HG02798 (cell line): ENCODE measurements at regions not wholly inside any gene's neighbourhood (a gene's known extent, or its start where the extent isn't known, plus 50 kb on each side); places are given as distances from the start of the nearest gene placed in this dataset.

Experiments used
- ATAC-seq: cut with Tn5 transposase; IDR thresholded peaks from one replicate; pipeline ENCODE4 v1.9.1; 2021; ENCODE audit warnings: mild to moderate bottlenecking; ENCODE audit not compliant: unreplicated experiment, poor library complexity

DNA sequence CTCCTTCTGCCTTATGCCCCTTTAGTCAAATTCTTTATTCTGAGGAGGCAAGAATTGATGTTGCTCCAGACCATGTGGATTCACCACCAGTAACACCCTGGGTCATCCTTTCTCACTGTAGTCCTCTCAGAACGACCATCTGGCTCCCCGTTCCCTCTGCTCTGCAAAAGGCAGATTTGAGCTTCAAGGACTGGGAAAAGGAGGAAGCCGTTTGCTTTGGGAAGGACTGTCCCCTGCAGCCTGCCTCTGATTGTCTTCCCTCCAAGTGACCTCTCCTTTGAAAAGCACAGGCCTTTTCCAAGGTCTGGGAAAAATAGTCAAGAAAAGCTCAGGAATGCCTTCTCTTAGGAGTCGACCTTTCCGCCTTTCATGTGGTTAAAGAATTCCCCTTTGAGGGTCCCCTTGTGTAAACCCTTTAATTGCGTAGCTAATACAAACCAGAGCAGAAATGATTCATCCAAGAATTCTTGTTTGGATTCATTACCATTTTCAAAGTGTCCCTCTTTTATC lies 130.1 kb upstream of the COPS8 start:
- ATAC-seq: no peak

DNA sequence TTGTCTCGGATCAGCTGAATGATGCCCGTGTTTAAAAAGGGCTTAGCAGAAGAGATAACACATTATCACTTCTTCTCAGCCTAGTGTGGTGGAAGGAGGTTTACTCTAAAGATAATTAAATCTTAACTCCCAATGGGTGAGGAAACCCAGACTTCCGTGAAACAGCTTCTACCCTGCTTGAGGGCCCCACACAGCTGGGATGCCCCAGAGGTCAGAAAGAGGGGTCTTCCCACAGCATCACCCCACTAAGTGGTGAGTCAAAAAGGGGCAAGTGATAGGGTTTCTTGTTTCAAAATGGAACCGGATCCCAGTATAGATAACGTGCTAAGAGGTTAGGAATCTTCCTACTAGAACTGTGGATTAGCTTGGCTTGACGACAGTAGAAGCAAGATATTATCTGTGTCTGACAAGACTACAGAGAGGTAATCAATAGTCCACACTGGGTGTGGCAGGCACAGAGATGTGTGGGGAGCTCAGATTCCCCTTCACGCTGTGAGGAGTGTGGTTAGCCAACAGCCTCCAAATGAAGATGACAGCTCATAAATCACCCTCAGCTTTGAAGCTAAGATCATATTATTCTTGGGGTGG lies 129.6 kb upstream of the COPS8 start:
- no peak for ATAC-seq

DNA sequence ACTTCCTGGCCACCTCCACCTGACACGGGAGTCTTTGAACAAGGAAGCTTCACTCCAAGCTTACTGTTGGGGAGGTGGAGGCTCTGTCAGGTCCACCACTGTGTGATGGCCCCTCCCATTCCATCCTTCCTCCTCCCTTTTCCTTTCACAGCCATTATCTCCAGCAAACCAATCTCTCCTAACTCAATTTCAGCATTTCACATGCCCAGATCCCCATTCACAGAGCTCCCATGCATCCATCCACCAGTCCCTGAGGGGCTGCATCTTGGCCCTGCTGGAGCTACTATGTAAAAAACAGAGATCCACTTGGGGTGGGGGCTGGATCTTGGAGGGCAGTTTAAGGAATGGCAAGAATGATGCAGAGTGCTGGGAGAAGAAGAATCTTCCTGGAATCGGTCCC lies 129.0 kb upstream of the COPS8 start:
- ATAC-seq: no peak

DNA sequence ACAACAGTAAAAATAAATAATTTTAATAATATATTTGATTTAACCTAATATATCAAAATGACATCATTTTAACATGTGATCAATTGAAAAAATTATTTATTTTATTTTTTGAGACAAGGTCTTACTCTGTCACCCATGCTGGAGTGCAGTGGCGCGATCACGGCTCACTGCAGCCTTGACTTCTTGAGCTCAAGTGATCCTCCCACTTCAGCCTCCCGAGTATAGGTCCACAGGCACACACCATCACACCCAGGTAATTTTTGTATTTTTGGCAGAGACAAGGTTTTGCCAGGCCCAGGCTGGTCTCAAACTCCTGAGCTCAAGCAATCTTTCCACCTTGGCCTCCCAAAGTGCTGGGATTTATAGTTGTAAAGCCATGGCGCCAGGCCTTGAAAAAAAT lies 126.7 kb upstream of the COPS8 start:
- no peak for ATAC-seq

DNA sequence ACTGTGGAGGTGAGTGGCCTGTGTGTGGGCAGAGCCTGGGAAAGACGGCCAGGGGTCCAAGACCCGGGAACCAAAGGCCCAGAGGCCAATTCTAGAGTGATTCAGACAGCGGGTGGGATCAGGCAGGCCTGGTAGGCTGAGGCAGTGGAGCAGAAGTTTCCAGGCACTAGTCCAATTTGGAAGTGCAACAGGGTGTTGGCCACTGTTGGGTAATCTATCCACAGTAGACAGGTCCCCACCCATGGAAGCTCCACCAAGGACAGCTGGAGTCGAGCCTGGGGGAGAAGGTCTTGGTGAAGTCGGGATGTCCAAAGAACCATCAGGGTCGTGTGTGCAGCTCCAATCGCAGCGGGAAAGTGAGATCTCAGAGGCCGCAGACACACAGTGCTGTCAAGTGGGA lies 125.8 kb upstream of the COPS8 start:
- no peak for ATAC-seq

DNA sequence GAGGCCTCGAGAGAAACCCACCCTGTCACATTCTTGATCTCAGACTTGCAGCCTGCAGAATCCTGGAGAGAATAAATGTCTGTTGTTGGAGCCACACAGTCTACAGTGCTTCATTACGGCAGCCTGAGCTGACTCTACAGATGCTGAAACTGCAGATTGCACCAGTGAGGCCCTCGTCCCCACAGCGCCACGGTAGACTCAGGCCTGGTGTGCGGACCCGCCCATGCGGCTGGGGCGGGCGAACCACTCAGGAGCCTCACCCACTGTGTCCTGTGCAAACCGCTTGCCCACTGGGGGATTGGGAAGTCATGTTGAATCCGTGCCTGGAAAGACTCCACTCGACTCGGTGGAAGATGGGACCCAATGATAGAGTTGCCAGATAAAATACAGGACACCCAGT lies 125.2 kb upstream of the COPS8 start:
- no peak for ATAC-seq

DNA sequence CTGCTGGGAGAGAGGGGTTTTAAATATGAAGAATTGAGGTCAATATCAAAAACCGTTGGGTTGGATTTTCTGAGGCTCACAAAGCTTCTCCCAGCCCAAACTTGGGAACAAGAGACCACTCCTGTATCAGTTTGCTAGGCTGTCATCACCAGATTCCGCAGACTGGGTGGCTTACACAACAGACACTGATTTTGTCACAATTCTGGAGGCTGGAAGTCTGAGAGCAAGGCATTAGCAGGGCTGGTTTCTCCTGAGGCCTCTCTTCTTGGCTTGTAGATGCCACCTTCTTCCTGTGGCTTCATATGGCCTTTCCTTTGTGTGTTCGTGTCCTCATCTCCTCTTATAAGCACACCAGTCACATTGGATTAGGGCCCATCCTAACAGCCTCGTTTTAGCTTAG lies 122.9 kb upstream of the COPS8 start:
- no peak for ATAC-seq

DNA sequence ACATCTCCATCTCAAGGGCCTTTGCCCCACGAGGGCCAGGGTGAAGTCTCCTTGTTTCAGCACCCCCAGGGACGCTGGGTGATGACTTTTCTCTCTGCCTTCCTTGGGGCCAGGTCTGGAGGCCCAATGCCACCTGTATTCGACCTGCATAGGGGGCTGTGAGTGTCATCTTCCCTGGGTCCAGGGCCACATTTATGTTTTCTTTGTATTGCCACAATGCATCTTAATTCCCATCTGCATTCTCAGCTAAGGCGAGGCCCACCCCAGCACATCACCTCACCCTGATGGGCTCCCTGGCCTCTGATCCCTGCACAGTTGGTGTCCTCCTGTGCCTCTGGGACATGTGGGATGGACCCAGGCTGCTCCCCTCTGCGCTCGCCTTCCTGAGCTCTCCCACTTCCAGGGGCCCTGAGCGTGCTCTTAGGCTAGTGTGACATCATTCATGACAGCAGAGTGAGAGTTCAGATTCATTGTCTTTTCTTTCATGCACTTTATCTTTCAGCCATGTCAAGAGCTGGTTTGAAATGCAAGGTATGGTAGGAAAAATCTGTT lies 122.0 kb upstream of the COPS8 start:
- no peak for ATAC-seq

DNA sequence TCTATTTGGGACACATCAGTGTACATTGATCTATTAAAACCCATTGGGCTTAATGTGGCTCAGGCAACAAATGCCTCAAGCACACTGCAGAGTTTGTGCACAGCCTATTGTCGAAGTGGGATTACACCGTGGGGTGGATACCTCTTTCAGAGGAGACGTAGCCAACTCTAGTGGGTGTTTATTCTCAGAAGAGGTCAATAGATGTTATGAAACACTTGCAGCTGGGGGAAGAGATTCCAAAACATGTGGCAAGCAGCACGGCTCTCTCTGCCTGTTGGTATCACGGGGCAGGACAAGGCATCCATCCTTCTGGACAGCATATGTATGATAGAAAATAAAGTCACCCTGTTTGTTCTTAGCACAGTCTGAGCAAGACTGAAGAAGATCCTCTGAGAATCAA lies 121.4 kb upstream of the COPS8 start:
- no peak for ATAC-seq

DNA sequence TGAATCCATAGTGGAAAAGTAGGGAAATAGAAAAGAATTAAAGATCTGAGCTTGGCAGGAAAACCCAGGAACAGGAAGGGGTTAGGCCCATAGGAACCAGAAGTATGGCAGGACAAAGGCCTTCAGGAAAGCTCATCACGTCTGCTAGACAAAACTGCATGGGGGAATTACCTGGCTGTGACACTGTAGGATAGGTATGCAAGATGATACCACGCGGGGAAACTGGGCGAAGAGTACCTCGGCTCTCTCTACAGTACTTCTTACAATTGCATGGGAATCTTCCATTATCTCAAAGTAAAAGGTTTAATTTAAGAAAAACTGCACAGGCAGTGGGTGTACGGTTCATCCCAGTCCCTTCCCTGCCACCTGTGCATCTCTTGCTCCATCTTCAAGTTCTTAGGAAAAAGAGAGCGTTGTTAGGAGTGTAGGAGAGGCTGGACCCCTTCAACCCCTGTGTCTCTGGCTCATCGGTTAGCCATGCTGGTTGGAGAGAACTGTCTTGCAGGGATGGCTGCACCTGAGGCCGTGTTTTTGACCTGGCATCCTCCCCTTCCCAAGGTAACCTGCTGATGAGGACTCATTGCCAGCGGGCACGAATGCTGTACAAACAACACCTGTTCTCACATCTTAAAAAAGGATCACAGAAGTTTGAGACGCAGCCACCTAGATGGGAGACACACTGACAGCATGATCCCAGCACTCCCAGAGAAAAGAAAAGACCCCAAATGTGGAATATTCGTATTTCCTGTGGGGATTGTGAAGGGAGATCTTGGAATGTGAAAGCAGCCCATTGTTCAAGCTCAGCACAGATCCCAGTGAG lies 120.5 kb upstream of the COPS8 start:
- no peak for ATAC-seq

DNA sequence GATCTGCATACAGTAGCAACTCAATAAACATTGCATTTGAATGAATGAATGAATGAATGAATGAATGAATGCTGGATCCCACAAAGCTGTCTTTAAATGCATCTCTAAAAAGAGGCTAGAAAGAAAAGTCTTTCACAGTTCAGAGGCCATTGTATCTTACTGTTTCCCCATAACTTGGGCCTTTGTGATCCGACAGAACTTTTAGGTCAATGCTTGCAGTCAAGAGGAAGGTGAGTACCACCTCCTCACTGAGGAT lies 119.9 kb upstream of the COPS8 start:
- no peak for ATAC-seq

DNA sequence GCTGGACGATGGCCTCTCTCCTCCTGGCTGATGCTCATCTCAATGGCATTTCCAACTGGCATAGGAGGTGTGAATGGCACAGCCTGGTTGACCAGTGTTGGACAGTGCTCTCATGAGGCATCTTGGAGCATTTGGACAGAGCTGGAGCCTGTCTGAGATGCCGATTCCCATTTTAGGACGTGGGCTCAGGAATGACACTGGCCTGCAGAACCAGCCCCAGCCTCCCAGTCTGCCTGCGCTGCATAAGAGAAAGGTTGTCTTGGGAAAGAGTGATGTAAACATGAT lies 118.2 kb upstream of the COPS8 start:
- ATAC-seq: no peak

DNA sequence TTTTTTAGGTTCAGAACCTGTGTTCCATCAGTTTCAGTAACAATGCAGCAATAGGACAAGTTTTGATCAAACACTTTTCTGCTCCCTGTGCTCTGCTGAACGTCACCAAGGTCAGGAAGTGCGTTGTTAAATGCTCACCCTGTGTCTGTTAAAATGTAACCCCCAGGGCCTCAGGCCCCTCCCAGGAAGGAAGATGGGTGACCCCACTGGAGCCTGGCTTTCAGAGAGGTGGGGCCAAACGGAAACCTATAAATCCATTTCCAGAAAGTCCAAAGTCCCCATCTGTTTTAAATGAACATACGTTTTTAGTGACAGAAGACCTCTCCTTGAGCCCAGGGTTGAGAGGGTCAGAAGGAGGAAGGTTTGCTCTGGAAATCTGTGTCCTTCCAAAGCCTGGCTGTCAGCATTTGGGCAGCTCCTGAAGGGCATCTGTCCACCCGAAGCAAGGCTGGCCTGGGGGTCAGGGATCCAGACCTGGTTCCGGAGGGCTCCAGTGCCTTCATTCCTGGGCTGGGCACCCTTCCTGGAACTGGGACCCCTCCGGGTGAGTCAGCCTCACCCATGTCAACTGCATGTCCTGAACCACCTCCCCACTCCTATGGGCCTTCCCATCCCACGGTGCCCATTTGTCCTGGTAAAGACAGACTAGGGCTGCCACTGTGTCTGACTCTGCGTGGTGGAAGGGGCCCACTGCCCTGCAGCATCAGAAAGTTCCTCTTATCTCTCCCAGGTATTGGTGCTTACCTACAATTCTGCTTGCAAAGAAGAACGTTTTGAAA lies 117.4 kb upstream of the COPS8 start:
- ATAC-seq: peak; percentile 35

DNA sequence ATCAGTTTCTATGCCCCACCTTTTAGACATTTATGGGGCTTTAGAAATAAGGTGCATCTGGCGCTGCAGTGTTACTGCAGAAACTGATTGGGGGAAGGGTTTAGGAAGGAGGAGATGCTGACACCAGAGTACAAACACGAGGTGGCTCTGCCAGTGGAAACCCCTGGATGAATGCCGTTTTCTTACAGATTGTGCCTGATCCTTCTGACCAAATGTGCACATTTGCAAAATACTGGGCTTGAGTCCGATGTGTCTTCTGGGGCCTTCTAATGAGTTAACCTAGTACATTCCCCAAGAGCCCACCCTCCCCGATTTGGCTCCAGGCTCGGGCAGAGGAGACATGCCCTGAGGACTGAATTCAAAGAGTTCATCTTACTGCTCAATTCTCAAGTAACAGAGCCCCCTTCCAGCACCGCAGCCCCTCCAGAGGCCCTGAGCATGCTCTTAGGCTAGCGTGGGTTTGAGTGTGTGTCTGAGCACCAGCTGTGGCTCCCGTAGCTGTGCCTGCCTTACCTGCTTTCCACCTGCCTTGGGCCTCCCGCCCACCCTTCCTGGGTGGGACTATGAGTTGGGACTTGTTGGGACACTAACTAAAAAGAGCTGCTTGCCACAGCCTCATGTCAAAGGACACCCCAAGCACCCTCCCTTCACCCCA lies 116.7 kb upstream of the COPS8 start:
- no peak for ATAC-seq

DNA sequence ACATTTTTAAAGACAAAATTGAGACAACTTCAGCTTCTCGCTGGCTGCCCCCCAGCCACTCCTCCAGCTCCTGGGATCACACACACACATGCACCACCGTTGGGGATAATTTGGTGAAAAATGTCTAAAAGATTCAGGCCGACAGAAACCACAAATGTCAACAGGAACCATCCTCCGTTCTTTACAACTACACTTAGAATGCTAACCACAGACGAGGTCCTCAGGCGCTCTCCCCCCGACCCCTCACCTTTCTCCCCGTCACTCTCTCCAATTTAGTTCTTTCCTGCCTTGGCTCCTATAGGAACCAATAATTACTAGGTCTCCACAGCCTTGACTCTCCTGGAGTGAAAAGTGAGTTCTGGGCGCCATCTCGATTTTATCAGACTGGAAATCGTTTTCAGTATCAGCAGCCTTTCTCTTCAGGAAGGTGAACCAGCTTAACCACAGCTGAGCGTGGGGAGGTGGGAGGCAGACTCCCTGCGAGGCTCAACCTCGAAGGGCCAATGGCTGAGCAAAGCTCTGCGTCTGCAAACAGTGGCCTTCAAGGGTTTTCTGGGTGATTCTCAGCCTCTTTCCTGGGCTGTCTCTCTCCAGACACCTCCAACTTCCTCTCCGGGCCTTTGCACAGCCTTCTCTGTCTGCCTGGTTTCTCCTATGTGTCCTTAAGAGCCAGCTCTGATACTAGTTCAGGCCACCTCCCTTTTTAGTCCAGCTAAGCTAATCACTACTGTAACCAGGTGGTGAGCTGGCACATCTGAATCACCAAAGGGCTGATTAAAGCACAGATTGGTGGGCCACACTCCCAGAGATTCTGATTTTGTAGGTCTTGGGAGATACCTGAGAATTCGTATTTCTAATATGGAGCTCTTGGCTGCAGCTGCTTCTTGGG lies 115.7 kb upstream of the COPS8 start:
- no peak for ATAC-seq

DNA sequence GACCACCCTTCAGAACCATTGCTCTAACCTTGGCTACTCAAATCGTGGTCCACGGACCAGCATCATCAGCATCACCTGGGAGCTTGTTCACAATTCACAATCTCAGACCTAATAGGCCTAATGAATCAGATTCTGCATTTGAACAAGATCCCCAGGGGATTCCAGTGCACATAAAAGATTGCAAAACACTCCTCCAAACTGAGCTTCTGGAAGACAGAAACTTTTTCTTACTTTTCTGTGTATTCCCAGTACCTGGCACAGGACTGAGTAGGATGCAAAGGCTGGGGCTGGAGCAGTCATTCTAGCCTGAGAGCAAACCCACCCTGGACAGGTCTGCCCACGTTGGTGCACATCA lies 115.1 kb upstream of the COPS8 start:
- no peak for ATAC-seq

DNA sequence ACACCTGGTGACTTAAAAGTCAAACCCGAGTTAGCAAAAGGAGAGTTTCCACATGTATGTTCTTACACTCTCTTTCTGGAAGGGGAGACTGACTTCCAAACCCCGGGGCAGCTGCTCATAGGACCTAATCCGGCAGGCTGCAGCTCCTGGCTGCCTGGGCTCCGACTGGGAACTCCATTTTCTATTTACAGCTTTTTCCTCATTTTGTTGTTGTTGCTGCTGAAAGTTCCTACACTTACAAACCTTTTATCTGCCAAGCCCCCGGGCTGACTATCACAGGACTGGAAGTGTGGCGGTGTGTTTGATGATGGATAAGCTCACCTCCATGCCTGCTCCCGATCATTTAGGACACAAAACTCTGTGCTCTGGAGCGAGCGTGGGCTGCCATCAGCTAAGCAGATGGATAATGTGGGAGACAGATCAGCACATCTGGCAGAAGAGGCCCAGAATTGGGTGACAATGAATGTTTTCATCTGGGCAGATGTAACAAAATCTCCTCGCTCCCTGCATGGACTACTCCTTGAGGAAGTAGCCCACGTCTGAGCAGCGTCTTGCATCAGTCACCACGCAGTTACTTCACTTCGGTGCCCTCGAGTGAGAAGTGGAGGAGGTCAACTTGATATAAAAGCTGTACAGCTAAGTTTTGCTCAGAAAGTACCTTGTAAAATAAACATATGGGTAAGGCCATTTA lies 114.4 kb upstream of the COPS8 start:
- no peak for ATAC-seq

DNA sequence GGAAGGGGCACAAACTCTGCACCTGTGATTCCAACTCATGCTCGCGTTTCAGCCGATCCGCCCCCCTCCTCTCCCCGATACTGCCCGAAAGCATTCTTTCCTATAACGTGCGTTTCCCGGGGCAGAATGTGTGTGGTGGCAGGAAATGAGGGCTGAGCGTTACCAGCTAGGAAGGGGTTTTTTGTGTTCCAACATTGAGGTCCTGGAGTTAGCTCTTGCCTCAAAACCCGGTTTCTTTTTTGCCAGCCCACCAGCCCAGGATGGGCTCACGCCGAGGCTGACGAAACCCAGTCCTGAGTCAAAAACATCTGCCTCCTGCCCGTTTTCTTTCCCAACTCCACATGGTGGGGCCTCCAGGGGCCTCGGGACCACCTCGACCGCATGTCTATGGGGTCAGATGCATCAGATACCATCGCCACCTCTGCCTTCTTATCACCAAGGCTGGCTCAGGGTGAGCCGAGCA lies 113.7 kb upstream of the COPS8 start:
- no peak for ATAC-seq
